ENCODE measurements at regions not wholly inside any gene's neighbourhood (a gene's known extent, or its start where the extent isn't known, plus 50 kb on each side); places are given as distances from the start of the nearest gene placed in this dataset.

- TF ChIP-seq CTCF (IDR thresholded peaks at IDR 0.05) (peak in 1 of 7 experiments; percentile 17), POLR2A (IDR thresholded peaks at IDR 0.05) (no peak)
Measured at GRCh38 chr15:47333734-47334133, 383.6 kb upstream of the SEMA6D start.

All from body of pancreas (tissue), 4 donors.